OCI-LY3 (cell line): ENCODE measurements at regions not wholly inside any gene's neighbourhood (a gene's known extent, or its start where the extent isn't known, plus 50 kb on each side); places are given as distances from the start of the nearest gene placed in this dataset.

Experiments used
- H2AFZ ChIP-seq: fragments of 200-600, 300-600 bp; shearing (Covaris generic); 2 replicates; pipeline ENCODE4 v1.6.0; 2014; ENCODE audit warnings: antibody characterized with exemption, low read depth, low read length
- H3K27ac ChIP-seq: fragments of 200-600, 300-600 bp; sonication (generic); 2 replicates; pipeline ENCODE4 v1.5.1; 2014; ENCODE audit warnings: mild to moderate bottlenecking, low read length, moderate library complexity, mixed read lengths
- H3K27me3 ChIP-seq: fragments of 200-600, 300-600 bp; sonication (generic); 2 replicates; pipeline ENCODE4 v1.6.1; 2014; ENCODE audit warnings: low read depth, low read length, mixed read lengths
- H3K36me3 ChIP-seq: fragments of 200-600, 300-600 bp; sonication (generic); replicated peaks from 2 replicates; pipeline ENCODE3; 2014; ENCODE audit warnings: low read depth, low read length, mixed read lengths
- H3K4me1 ChIP-seq: fragments of 300-600, 200-600 bp; sonication (generic); 2 replicates; pipeline ENCODE4 v1.6.1; 2014; ENCODE audit warnings: low read length, mixed read lengths
- H3K4me2 ChIP-seq: fragments of 200-600, 300-600 bp; sonication (generic); 2 replicates; pipeline ENCODE4 v1.6.1; 2014; ENCODE audit warnings: low read length, mixed read lengths
- H3K4me3 ChIP-seq: fragments of 300-600, 200-600 bp; sonication (generic); 2 replicates; pipeline ENCODE4 v1.5.1; 2014; ENCODE audit warnings: antibody characterized with exemption, mild to moderate bottlenecking, low read length, moderate library complexity
- H3K79me2 ChIP-seq: fragments of 300-600, 200-600 bp; shearing (Covaris generic); 2 replicates; pipeline ENCODE4 v1.6.1; 2014; ENCODE audit warnings: mild to moderate bottlenecking, low read length, mixed read lengths
- H3K9ac ChIP-seq: fragments of 300-600, 200-600 bp; shearing (Covaris generic); 2 replicates; pipeline ENCODE4 v1.6.0; 2014; ENCODE audit warnings: mild to moderate bottlenecking, low read length, moderate library complexity
- H3K9me3 ChIP-seq: fragments of 200-600, 300-600 bp; shearing (Covaris generic); 2 replicates; pipeline ENCODE4 v1.6.1; 2014; ENCODE audit warnings: low read length, mixed read lengths; ENCODE audit not compliant: insufficient read depth
- H4K20me1 ChIP-seq: fragments of 200-600, 300-600 bp; sonication (generic); 2 replicates; pipeline ENCODE4 v1.6.1; 2016; ENCODE audit warnings: low read length, mixed read lengths; ENCODE audit not compliant: insufficient read depth
- CTCF ChIP-seq: fragments of 200-600, 300-600 bp; sonication (generic); IDR thresholded peaks from 2 replicates; pipeline ENCODE4 v1.5.1; 2014; ENCODE audit warnings: antibody characterized with exemption, low read length, low read depth
- EZH2phosphoT487 ChIP-seq: fragments of 200-600 bp; shearing (Covaris generic); IDR thresholded peaks from 2 replicates; pipeline ENCODE4 v1.6.1; 2018; ENCODE audit warnings: antibody characterized with exemption, mixed run types, low read depth

- Histone ChIP-seq H3K27ac (no peak overlapping the region), H3K4me3 (no peak overlapping the region), H3K4me2 (no peak overlapping the region), H3K4me1 (no peaks in the 10 kb centered on the region), H2AFZ (no peak overlapping the region), H4K20me1 (no peaks in the 10 kb centered on the region), H3K79me2 (no peaks in the 10 kb centered on the region), H3K36me3 (no peaks in the 10 kb centered on the region), H3K9ac (no peak overlapping the region), H3K9me3 (no peaks in the 10 kb centered on the region), H3K27me3 (no peaks in the 10 kb centered on the region)
- no peak for TF ChIP-seq EZH2phosphoT487
- no peak for TF ChIP-seq CTCF
These were observed 156.1 kb downstream of the DLL1 start for GRCh38 chr6:170134471-170135440.

GRCh38 chr6:170134031-170134470, 156.8 kb downstream of the DLL1 start:
- Histone ChIP-seq H2AFZ (no peak overlapping the region), H3K36me3 (no peaks in the 10 kb centered on the region), H3K79me2 (no peaks in the 10 kb centered on the region), H3K4me2 (no peak overlapping the region), H3K4me3 (no peak overlapping the region), H3K27me3 (no peaks in the 10 kb centered on the region), H3K27ac (no peak overlapping the region), H3K9ac (no peak overlapping the region), H3K9me3 (no peaks in the 10 kb centered on the region), H4K20me1 (no peaks in the 10 kb centered on the region), H3K4me1 (no peaks in the 10 kb centered on the region)
- TF ChIP-seq CTCF (no peak), EZH2phosphoT487 (no peak)

- no peaks in the 10 kb centered on the region for H3K4me1 ChIP-seq
These were observed 158.3 kb downstream of the DLL1 start for GRCh38 chr6:170132561-170132991.

More at GRCh38 chr6:170132561-170132991, 158.3 kb downstream of the DLL1 start:
- Histone ChIP-seq H3K79me2 (no peaks in the 10 kb centered on the region), H3K36me3 (no peaks in the 10 kb centered on the region), H3K9ac (no peak overlapping the region), H3K4me3 (no peak overlapping the region), H3K27ac (no peak overlapping the region), H3K4me2 (no peak overlapping the region), H4K20me1 (no peaks in the 10 kb centered on the region), H2AFZ (no peak overlapping the region), H3K27me3 (no peaks in the 10 kb centered on the region), H3K9me3 (no peaks in the 10 kb centered on the region)
- no peak for TF ChIP-seq EZH2phosphoT487
- TF ChIP-seq CTCF, result no peak
